SK-N-MC (cell line): ENCODE measurements at regions not wholly inside any gene's neighbourhood (a gene's known extent, or its start where the extent isn't known, plus 50 kb on each side); places are given as distances from the start of the nearest gene placed in this dataset.

Experiments used
- EZH2 ChIP-seq: fragments of 200-600 bp; sonication (generic); IDR thresholded peaks from one replicate; pipeline ENCODE4 v1.6.1; 2017; ENCODE audit warnings: antibody characterized with exemption
- FOXP2 ChIP-seq: optimal IDR thresholded peaks from 2 replicates; pipeline ENCODE3; 2011; ENCODE audit warnings: mild to moderate bottlenecking, moderate library complexity; ENCODE audit not compliant: insufficient read depth; ENCODE audit errors: extremely low read length, control extremely low read depth
- POLR2AphosphoS5 ChIP-seq: IDR thresholded peaks from 2 replicates; pipeline ENCODE4 v1.6.1; 2012; ENCODE audit warnings: mild to moderate bottlenecking, low read depth, low read length, borderline replicate concordance

DNA sequence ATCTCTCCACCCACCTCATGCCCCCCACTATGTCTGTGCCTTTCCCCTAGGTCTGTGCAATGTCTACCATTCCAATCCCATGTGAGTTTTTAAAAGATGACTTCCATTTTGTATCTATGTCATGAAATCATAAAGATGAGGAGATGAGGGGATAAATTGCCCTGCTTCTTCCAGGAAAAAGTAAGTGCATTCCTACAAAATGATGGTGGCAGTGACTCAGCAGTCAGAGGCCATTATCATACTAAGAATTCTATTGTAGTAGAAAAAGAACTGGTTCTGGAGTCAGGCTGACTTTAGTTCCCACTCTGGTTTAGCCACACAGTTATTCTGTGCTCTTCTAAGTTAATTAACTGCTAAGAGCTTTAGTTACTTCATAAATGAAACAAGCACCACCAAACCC lies 89.6 kb upstream of the API5 start:
- TF ChIP-seq POLR2AphosphoS5 (no peak), EZH2 (no peak), FOXP2 (no peak)
